Adipocyte (in vitro differentiated cells): ENCODE measurements at regions not wholly inside any gene's neighbourhood (a gene's known extent, or its start where the extent isn't known, plus 50 kb on each side); places are given as distances from the start of the nearest gene placed in this dataset.

Experiments used
- DNase-seq: peaks from one replicate; pipeline ENCODE4 v3.0.0-alpha.2; 2015; ENCODE audit warnings: low read depth
- H3K27me3 ChIP-seq: replicated peaks from 2 replicates; pipeline ENCODE4 v1.7.0; 2013; ENCODE audit warnings: mild to moderate bottlenecking, low read length, moderate library complexity; ENCODE audit not compliant: control insufficient read depth, insufficient read depth
- H3K36me3 ChIP-seq: 2 replicates; pipeline ENCODE4 v1.7.0; 2013; ENCODE audit warnings: low read length, mild to moderate bottlenecking, moderate library complexity; ENCODE audit not compliant: control insufficient read depth, insufficient read depth, severe bottlenecking
- H3K4me1 ChIP-seq: 2 replicates; pipeline ENCODE4 v1.7.0; 2013; ENCODE audit warnings: mild to moderate bottlenecking, low read length, moderate library complexity; ENCODE audit not compliant: control insufficient read depth, insufficient read depth
- H3K4me3 ChIP-seq: 2 replicates; pipeline ENCODE4 v1.7.0; 2013; ENCODE audit warnings: mild to moderate bottlenecking, low read length, moderate library complexity
- H3K9ac ChIP-seq: 2 replicates; pipeline ENCODE4 v1.7.0; 2013; ENCODE audit warnings: mild to moderate bottlenecking, low read length, moderate library complexity
- H3K9me3 ChIP-seq: 2 replicates; pipeline ENCODE4 v1.7.0; 2013; ENCODE audit warnings: mild to moderate bottlenecking, low read length, moderate library complexity; ENCODE audit not compliant: control insufficient read depth

DNA sequence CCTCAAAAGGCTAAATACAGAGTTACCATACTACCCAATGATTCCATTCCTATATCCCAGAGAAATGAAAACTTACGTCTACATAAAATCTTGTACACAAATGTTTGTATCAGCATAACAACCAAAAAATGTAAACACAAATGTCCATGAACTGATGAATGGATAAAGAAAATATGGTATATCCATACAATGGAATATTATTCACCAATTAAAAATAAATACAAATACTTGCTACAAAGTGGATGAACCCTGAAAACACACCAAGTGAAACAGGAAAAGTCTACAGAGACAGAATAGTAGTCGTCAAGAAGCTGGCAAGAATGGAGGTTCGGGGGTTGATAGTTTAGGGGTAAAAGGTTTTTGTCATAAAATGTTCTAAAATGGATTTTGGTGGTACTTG is 54.0 kb upstream of the ANKRD28 start:
- Histone ChIP-seq H3K36me3 (no peaks in the 10 kb centered on the region), H3K4me3 (no peak overlapping the region), H3K9ac (no peak overlapping the region), H3K9me3 (no peaks in the 10 kb centered on the region), H3K27me3 (no peaks in the 10 kb centered on the region), H3K4me1 (no peaks in the 10 kb centered on the region)
- DNase-seq = no peak

DNA sequence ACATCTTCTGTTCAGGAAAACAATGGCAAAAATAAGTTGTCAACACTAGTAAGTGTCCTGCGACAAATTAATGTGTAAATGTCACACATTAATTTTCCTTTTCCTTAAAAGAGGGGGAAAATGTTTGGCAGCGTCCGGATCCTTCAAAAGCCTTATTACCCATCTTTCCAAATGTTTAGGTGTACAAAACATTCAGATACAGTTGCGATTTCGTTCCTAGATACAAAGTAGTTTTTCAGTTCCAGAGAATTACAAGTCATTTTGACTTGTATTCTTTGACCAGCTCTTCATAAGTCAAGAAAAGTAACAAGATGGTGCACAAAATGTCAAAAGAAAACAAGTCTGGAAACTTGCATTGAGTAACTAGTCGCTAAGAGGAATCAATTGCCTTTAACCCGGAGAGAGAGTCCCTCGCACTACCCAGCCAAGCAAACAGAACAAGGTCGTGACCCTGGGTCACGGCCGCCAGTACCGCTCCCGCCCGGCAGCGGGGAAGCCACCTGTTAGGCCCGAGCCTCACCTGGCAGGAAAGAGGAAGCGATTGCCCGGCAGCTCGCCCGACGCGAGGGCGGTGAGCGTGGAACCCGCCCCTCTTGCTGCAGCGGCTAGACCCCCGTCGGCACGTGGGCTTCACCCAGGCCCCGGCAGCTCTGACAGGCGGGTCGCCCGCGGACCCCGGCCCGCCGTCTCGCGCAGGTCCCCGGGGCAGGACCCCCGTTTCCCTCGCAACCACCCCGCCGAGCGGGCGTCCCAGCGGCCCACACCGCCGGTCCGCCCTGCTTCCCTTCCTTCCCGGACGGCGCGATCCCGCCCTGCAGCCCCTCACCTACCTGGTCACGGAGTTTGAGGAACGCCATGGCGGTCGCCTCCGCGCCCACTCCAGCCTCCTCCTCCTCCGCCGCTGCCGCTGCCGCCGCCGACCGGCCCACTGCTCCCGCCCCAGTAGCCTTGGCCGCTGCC is 61.0 kb upstream of the ANKRD28 start:
- H3K9me3 ChIP-seq = no peaks in the 10 kb centered on the region
- peak; percentile 29 for DNase-seq

DNA sequence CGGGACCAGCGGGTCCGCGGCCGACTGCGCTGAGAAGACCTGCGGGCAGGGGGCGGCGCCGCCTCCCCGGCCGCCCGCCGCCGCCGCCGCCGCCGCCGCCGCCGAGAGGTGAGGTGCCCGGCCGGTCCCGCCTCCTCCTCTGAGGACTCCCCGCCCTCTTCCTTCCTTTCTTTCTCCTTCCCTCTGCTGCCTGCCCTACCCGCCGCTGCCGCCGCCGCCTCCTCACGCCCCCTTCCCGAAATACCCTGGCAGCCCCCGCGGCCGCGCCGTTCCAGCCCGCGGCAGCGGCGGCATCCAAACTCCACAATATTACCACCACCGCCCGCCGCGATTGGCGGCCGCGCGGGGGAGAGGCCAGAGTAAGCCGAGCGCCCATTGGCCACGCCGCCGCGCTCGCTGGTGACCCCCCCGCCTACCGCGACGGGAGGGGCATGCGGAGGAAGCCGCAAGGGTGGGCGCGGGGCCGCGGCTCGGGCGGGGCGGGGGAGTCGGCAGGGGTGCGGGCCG is 61.8 kb upstream of the ANKRD28 start:
- H3K36me3 ChIP-seq = no peaks in the 10 kb centered on the region
- peak overlapping the region; percentile 92 for H3K4me3 ChIP-seq
- peak; percentile 95 for DNase-seq
- no peaks in the 10 kb centered on the region for H3K9me3 ChIP-seq
- H3K4me1 ChIP-seq = peaks cover 4% of the 10 kb centered on the region
- H3K27me3 ChIP-seq = no peaks in the 10 kb centered on the region
- H3K9ac ChIP-seq = peak overlapping the region; percentile 88

More for the DNA sequence above, 61.0 kb upstream of the ANKRD28 start:
- H3K27me3 ChIP-seq = no peaks in the 10 kb centered on the region
- H3K4me1 ChIP-seq = peaks cover 4% of the 10 kb centered on the region
- no peaks in the 10 kb centered on the region for H3K36me3 ChIP-seq
- H3K4me3 ChIP-seq = peak overlapping the region; percentile 92
- H3K9ac ChIP-seq = peak overlapping the region; percentile 88

DNA sequence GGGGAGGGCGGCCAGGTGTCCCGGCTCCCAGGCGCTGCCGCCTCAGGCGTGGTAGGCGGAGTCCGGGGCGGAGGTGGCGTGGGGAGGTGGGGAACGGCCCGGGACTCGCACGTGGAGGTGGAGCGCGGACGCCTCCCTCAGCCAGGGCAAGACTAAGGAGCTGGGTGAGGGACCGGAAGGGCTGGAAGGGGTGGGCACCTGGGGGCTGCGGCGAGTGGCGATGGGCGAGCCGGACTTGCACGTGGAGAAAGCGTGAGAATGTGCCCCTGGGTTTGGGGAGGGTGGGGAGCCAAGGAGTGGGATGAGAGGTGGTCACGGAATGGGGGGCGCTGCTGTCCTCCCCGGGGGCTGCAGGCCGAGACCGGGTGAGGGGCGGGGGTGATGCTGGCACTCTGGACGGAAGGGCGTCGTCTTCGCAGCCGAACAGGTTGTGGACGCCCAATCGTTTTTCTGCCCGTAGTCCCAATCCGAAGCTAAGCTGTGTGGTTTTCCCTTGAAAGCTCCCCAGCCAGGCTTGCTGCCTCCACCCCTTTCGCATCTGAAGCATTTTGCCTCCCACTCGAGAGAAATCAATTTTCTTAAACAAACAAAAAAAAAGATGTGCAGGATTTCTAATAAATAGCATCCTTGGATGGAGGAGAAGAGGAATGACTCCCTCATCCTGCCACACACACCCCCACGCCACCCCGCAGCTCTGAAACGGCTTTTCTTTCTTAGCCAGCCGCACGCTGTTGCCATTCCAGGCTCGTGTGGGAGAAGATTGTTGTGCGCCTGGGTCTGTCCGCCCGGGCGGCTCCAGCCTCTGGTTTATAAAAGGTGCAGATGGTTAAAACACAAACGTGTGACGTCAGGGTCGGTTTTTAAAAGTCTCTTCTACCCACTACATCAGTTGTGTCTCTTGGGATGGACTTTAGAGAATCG is 62.5 kb upstream of the ANKRD28 start:
- H3K36me3 ChIP-seq = no peaks in the 10 kb centered on the region
- H3K4me3 ChIP-seq = peak overlapping the region; percentile 91
- peaks cover 4% of the 10 kb centered on the region for H3K4me1 ChIP-seq
- no peaks in the 10 kb centered on the region for H3K27me3 ChIP-seq
- H3K9ac ChIP-seq = peak overlapping the region; percentile 69
- DNase-seq = peak; percentile 70
- H3K9me3 ChIP-seq = no peaks in the 10 kb centered on the region

DNA sequence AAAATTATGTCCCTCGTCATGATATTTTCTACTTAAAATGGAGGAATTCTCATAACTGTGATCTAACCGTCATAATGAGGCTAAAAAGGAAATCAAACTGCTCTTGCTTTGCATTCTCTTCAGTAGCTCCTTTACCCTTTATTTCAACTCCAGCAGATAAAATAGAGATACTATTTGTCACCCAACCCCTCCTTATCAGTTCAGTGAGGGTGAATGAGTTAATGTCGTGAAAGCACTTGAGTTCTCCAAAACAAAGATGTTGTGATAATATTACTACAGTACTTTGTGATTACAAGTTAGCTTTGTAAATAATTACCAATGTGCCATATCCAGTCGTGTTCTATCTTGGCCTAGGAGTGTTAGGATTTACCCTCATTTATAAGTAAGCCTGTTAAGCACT is 63.4 kb upstream of the ANKRD28 start:
- no peaks in the 10 kb centered on the region for H3K36me3 ChIP-seq
- peaks cover 4% of the 10 kb centered on the region for H3K4me1 ChIP-seq
- no peak for DNase-seq
- peak overlapping the region; percentile 69 for H3K9ac ChIP-seq
- no peaks in the 10 kb centered on the region for H3K27me3 ChIP-seq
- peak overlapping the region; percentile 91 for H3K4me3 ChIP-seq
- H3K9me3 ChIP-seq = no peaks in the 10 kb centered on the region

DNA sequence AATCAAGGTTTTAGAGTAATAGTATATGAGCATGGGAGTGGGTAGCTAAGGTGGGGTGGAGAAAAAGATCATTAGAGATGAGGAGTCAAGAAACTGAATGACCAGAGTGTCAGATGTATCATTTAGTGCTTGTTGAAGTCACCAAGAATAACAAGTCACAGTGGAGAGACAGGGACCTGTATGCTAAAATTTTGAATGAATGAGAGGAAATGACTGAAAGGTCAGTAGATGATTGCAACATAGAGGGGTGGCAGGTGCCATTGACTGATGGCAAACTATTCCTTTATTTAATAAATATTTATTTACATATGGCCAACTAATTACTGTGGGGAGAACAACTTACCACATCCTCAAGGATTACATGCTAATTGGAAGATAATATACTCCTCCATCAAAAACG is 75.0 kb upstream of the ANKRD28 start:
- Histone ChIP-seq H3K27me3 (no peaks in the 10 kb centered on the region), H3K4me3 (no peak overlapping the region), H3K9me3 (no peaks in the 10 kb centered on the region)

DNA sequence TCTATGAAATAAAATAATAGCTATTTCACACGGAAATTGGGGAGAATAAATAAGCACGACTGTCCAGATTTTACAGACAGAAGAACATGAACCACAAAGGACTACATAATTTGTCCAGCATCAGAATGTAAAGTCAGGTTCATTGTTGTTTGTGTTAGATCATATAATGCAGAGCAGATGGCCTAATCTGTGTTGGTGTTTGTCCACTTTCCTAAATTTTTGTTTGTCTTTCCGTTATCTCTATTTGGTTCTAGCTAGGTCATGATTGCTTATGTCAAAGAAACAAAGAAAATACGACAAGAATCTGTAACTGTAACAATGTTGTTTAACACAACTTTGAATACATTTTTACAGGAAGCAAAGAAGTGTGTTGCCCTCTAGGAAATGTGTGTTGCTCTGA is 75.6 kb upstream of the ANKRD28 start:
- H3K9ac ChIP-seq = no peak overlapping the region
- H3K4me3 ChIP-seq = no peak overlapping the region
- H3K4me1 ChIP-seq = no peaks in the 10 kb centered on the region
- no peak for DNase-seq
- H3K36me3 ChIP-seq = no peaks in the 10 kb centered on the region
- no peaks in the 10 kb centered on the region for H3K27me3 ChIP-seq
- no peaks in the 10 kb centered on the region for H3K9me3 ChIP-seq

More for the DNA sequence above, 75.0 kb upstream of the ANKRD28 start:
- Histone ChIP-seq H3K9ac (no peak overlapping the region), H3K4me1 (no peaks in the 10 kb centered on the region), H3K36me3 (no peaks in the 10 kb centered on the region)
- no peak for DNase-seq

DNA sequence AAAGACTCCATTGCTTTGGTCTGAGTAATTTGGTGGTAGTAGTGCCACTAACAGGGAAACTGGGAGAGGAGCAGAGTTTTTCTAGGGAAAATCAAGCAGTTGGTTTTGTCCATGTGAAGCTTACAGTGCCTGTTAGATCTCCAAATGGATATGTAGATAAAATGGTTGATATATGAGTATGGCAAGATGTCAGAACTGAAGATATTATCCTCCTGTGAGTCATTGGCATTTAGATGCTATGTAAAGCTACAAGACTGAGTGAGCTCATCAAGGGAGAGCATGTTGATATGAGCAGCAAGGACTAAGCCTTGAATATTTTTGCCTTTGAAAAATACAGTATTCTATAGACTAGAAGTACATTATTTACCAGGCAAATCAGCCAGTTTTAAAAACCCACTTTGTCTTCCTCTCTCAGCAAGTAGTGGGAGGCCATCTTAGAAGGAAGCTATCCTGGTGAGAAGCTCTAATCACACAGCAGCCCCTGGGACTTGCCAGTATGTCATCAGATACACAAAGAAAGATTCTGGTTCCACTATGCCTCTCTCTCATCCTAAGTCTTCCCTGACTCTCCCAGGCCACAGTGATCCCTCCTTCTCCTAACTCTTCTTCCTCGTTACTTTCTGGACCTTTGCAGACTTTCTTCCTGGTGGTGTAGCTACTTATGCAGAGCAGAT is 77.4 kb upstream of the ANKRD28 start:
- Histone ChIP-seq H3K36me3 (no peaks in the 10 kb centered on the region), H3K9ac (no peak overlapping the region), H3K4me3 (no peak overlapping the region), H3K4me1 (no peaks in the 10 kb centered on the region), H3K27me3 (no peaks in the 10 kb centered on the region), H3K9me3 (no peaks in the 10 kb centered on the region)
- peak; percentile 69 for DNase-seq

DNA sequence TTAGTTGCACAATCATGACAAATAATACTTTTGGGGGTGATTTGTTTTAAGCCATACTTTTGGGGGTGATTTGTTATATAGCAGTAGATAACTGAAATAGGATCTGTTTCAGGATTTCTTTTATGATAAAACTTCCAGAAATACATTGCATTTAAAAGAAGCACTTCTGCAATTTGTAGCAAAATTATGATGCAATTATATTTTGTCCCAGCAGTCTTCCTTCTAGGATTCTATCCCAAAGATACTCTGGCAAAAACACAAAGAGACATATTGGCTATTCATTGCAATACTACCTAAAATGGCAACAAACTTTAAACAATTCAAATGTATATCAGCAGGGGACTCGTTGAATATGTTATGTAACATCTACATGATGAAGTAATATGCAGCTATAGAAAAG is 78.9 kb upstream of the ANKRD28 start:
- Histone ChIP-seq H3K9me3 (no peaks in the 10 kb centered on the region), H3K9ac (no peak overlapping the region), H3K4me3 (no peak overlapping the region), H3K4me1 (no peaks in the 10 kb centered on the region), H3K27me3 (no peaks in the 10 kb centered on the region), H3K36me3 (no peaks in the 10 kb centered on the region)
- no peak for DNase-seq

DNA sequence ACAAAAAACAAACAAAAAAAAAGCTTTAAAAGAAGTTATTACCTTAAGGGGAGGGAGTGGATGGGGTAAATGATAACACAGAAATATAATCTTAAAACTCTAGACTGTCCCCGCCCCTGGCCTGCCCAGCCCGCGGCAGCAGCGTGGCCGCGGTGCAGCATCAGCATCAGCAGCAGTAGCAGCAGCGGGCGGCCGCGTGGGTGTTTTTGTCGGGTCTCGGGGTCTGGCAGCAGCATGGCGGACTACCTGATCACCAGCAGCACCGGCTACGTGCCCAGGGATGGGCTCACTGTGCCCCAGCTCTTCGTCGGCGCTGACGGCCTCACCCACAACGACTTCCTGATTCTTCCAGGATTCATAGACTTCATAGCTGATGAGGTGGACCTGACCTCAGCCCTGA is 80.0 kb upstream of the ANKRD28 start:
- Histone ChIP-seq H3K36me3 (no peaks in the 10 kb centered on the region), H3K9ac (no peak overlapping the region), H3K4me3 (no peak overlapping the region), H3K9me3 (no peaks in the 10 kb centered on the region), H3K4me1 (no peaks in the 10 kb centered on the region), H3K27me3 (no peaks in the 10 kb centered on the region)
- no peak for DNase-seq
